ENCODE measurements at regions not wholly inside any gene's neighbourhood (a gene's known extent, or its start where the extent isn't known, plus 50 kb on each side); places are given as distances from the start of the nearest gene placed in this dataset.

DNA sequence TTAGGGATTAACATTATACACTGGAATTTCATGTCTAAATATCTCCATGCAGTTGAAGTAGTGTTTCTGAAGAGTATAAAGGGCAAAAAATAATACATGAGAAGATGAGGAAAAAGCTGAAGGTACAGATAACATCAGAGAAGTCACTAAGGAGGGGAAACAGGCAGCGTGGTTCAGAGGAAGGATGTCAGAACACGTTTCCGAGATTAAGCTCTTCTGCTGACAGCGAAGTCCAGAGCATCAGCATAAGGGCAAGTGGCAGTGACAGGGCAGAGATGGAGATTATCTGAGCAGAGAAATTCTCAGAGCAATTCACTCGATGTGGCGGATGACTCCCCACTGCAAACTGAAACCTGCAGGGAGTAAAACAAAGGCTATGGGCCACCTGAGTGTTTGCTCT is 443.2 kb upstream of the FRG1 start:
- TF ChIP-seq MYNN (tag by site-specific recombination; IDR thresholded peaks at IDR 0.05; ENCODE audit: borderline replicate concordance) (no peak), ZNF785 (tag by site-specific recombination; IDR thresholded peaks at IDR 0.05) (no peak), ZBTB20 (tag by site-specific recombination; IDR thresholded peaks at IDR 0.05) (no peak), ZNF571 (tag by site-specific recombination; IDR thresholded peaks at IDR 0.05) (no peak), YY1 (tag by site-specific recombination; IDR thresholded peaks at IDR 0.05) (no peak)
- TF ChIP-seq, protein P1, sequence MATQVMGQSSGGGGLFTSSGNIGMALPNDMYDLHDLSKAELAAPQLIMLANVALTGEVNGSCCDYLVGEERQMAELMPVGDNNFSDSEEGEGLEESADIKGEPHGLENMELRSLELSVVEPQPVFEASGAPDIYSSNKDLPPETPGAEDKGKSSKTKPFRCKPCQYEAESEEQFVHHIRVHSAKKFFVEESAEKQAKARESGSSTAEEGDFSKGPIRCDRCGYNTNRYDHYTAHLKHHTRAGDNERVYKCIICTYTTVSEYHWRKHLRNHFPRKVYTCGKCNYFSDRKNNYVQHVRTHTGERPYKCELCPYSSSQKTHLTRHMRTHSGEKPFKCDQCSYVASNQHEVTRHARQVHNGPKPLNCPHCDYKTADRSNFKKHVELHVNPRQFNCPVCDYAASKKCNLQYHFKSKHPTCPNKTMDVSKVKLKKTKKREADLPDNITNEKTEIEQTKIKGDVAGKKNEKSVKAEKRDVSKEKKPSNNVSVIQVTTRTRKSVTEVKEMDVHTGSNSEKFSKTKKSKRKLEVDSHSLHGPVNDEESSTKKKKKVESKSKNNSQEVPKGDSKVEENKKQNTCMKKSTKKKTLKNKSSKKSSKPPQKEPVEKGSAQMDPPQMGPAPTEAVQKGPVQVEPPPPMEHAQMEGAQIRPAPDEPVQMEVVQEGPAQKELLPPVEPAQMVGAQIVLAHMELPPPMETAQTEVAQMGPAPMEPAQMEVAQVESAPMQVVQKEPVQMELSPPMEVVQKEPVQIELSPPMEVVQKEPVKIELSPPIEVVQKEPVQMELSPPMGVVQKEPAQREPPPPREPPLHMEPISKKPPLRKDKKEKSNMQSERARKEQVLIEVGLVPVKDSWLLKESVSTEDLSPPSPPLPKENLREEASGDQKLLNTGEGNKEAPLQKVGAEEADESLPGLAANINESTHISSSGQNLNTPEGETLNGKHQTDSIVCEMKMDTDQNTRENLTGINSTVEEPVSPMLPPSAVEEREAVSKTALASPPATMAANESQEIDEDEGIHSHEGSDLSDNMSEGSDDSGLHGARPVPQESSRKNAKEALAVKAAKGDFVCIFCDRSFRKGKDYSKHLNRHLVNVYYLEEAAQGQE (tag by site-specific recombination; IDR thresholded peaks at IDR 0.05): no peak
- TF ChIP-seq, protein P2, sequence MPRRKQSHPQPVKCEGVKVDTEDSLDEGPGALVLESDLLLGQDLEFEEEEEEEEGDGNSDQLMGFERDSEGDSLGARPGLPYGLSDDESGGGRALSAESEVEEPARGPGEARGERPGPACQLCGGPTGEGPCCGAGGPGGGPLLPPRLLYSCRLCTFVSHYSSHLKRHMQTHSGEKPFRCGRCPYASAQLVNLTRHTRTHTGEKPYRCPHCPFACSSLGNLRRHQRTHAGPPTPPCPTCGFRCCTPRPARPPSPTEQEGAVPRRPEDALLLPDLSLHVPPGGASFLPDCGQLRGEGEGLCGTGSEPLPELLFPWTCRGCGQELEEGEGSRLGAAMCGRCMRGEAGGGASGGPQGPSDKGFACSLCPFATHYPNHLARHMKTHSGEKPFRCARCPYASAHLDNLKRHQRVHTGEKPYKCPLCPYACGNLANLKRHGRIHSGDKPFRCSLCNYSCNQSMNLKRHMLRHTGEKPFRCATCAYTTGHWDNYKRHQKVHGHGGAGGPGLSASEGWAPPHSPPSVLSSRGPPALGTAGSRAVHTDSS (tag by site-specific recombination; IDR thresholded peaks at IDR 0.05): no peak
